ENCODE measurements at regions not wholly inside any gene's neighbourhood (a gene's known extent, or its start where the extent isn't known, plus 50 kb on each side); places are given as distances from the start of the nearest gene placed in this dataset.

DNA sequence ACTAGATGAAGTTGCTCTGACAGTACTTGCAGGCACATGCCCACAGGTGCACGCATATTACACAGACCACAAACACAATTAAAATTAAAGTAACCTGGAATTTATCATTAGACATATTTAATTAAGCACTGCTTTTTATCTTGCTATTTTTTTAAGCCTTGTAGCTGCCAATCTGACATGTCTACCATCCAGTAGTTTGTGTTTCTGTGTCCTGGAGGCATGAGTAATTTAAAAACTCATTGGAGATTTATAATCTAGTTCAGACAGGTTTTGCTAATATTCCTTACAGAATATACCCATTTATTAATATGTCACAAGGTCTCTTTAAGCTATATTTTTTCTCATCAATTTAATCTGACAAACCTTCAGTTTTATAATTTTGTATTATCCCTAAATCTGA is 445.0 kb upstream of the KLF6 start (continued):
- TF ChIP-seq CREB3 (tag; conservative IDR thresholded peaks at IDR 0.05; ENCODE audit: low read depth) (no peak), ESRRA (IDR thresholded peaks at IDR 0.05; ENCODE audit: borderline replicate concordance, low read depth) (no peak), KDM2B (CRISPR knock-in tag; IDR thresholded peaks at IDR 0.05) (no peak), NCOA6 (IDR thresholded peaks at IDR 0.05) (no peak), PKNOX1 (IDR thresholded peaks at IDR 0.05) (no peak), TAF7 (tag; IDR thresholded peaks at IDR 0.05) (no peak)

GRCh38 chr10:4229106-4229505 is 444.1 kb upstream of the KLF6 start:
- ChIA-PET POLR2A (no interaction called here), CTCF (ENCODE audit: low intra/inter-chr PET ratio) (no interaction called here)
- no peak for FAIRE-seq
- Histone ChIP-seq H3K4me3 (no peak overlapping the region), H4K20me1 (replicated peaks; ENCODE audit: control insufficient read depth, insufficient read depth, low read length) (no peaks in the 10 kb centered on the region), H3K9ac (ENCODE audit: insufficient read depth in 1 of 2, low read depth in 2 of 2, low read length in 2 of 2) (no peak overlapping the region), H3K36me3 (ENCODE audit: control insufficient read depth, insufficient read depth, low read length) (no peaks in the 10 kb centered on the region), H3K9me3 (replicated peaks; ENCODE audit: control insufficient read depth, insufficient read depth, low read depth, low read length) (no peaks in the 10 kb centered on the region), H3K79me2 (ENCODE audit: control insufficient read depth, insufficient read depth, low read length) (no peaks in the 10 kb centered on the region), H3K27me3 (ENCODE audit: control insufficient read depth in 2 of 2, insufficient read depth in 2 of 2, low read length in 2 of 2) (no peaks in the 10 kb centered on the region; a peak in 1 of 5 replicates), H3K9me1 (ENCODE audit: control insufficient read depth, insufficient read depth, low read length) (no peaks in the 10 kb centered on the region), H3K4me1 (replicated peaks in 1 of 2; ENCODE audit: control insufficient read depth in 2 of 2, insufficient read depth in 2 of 2, low read length in 2 of 2) (no peaks in the 10 kb centered on the region), H3K4me2 (ENCODE audit: insufficient read depth, low read length) (no peak overlapping the region), H2AFZ (ENCODE audit: low read depth, low read length) (no peak overlapping the region), H3K27ac (ENCODE audit: extremely low read depth, low read depth, low read length) (no peak overlapping the region)
- ATAC-seq, result no peak
- BruUV-seq (replicated peaks), result no TSS peak
- TF ChIP-seq ATF6 (CRISPR knock-in tag; IDR thresholded peaks at IDR 0.05), result no peak
- no peak for TF ChIP-seq ZNF24 (IDR thresholded peaks at IDR 0.05)
- no peak for TF ChIP-seq NCOA6 (IDR thresholded peaks at IDR 0.05)
- TF ChIP-seq HMGN3 (IDR thresholded peaks at IDR 0.05; ENCODE audit: borderline replicate concordance, extremely low read depth, insufficient read length, low read depth, low read length), result no peak
- DNase-seq (ENCODE audit: extremely low read depth in 1 of 4, low spot score in 3 of 4), result no peak
- intact Hi-C loops (cut with micrococcal nuclease), result no loop called here
- 0% methylated on average over 5 of the region's 5 CpGs for WGBS (ENCODE audit: insufficient coverage, low coverage, missing lambda C conversion rate)
- in situ Hi-C loops (cut with MboI), result no loop called here

All from K562 (cell line).